CD14-positive monocyte (primary cell): ENCODE measurements at regions not wholly inside any gene's neighbourhood (a gene's known extent, or its start where the extent isn't known, plus 50 kb on each side); places are given as distances from the start of the nearest gene placed in this dataset.
A peak's percentile ranks its signal among the peaks of the same experiment; 100 is the strongest.

Experiments
- DNase-seq, 3 donors: peaks; one replicate each; pipeline ENCODE4 v3.0.0-alpha.2; 2011 to 2022
- H2AFZ ChIP-seq: 2 replicates; pipeline ENCODE4 v1.6.0; 2012; ENCODE audit warnings: mild to moderate bottlenecking, low read depth, low read length, inconsistent platforms; ENCODE audit not compliant: insufficient read depth, poor library complexity, severe bottlenecking
- H3K27ac ChIP-seq, 2 donors: 1 replicate in 1 of 2; 2 replicates in 1 of 2; pipeline ENCODE4 v1.5.1; 2012 to 2013; ENCODE audit warnings: low read length in 2 of 2, control low read depth in 1 of 2, inconsistent platforms in 1 of 2, low read depth in 1 of 2, mild to moderate bottlenecking in 1 of 2
- H3K27me3 ChIP-seq, 2 donors: one replicate each; pipeline versions ENCODE4 v1.6.0 to v1.6.1; 2011 to 2013; ENCODE audit warnings: low read length in 2 of 2; ENCODE audit not compliant: control insufficient read depth in 2 of 2, insufficient read depth in 2 of 2
- H3K36me3 ChIP-seq, 2 donors: replicated peaks in 1 of 2; 1 replicate in 1 of 2; 2 replicates in 1 of 2; pipeline versions ENCODE4 v1.5.1 to v1.6.1; 2012 to 2013; ENCODE audit warnings: low read length in 2 of 2, control low read depth in 1 of 2, inconsistent platforms in 1 of 2, mild to moderate bottlenecking in 1 of 2; ENCODE audit not compliant: insufficient read depth in 2 of 2, control insufficient read depth in 1 of 2
- H3K4me1 ChIP-seq, 2 donors: 1 replicate in 1 of 2; 2 replicates in 1 of 2; pipeline versions ENCODE4 v1.5.1 to v1.6.1; 2012 to 2013; ENCODE audit warnings: low read length in 2 of 2, control low read depth in 1 of 2, inconsistent platforms in 1 of 2, mild to moderate bottlenecking in 1 of 2, moderate library complexity in 1 of 2; ENCODE audit not compliant: insufficient read depth in 2 of 2, control insufficient read depth in 1 of 2
- H3K4me2 ChIP-seq: replicated peaks from 2 replicates; pipeline ENCODE3; 2012; ENCODE audit warnings: low read length, moderate library complexity, mild to moderate bottlenecking; ENCODE audit not compliant: poor library complexity, severe bottlenecking; ENCODE audit errors: extremely low read depth
- H3K4me3 ChIP-seq, 3 experiments: fragments of 200-600 bp in 1 of 3; sonication (generic) in 1 of 3; replicated peaks in 1 of 3; 1 replicate in 2 of 3; 2 replicates in 1 of 3; pipeline ENCODE4 v1.5.1; 2011 to 2013; ENCODE audit warnings: low read length in 3 of 3, mild to moderate bottlenecking in 3 of 3, control low read depth in 2 of 3, low read depth in 2 of 3, inconsistent platforms in 1 of 3, moderate library complexity in 1 of 3
- H3K79me2 ChIP-seq: 2 replicates; pipeline ENCODE4 v1.6.0; 2012; ENCODE audit warnings: mild to moderate bottlenecking, control low read depth, inconsistent platforms, low read length, moderate library complexity; ENCODE audit not compliant: insufficient read depth
- H3K9ac ChIP-seq: 2 replicates; pipeline ENCODE4 v1.6.0; 2017; ENCODE audit warnings: low read length, mild to moderate bottlenecking; ENCODE audit not compliant: insufficient read depth, poor library complexity, severe bottlenecking
- H3K9me3 ChIP-seq, 2 donors: replicated peaks in 1 of 2; 1 replicate in 1 of 2; 2 replicates in 1 of 2; pipeline versions ENCODE4 v1.5.1 to v1.6.1; 2012 to 2013; ENCODE audit warnings: low read length in 2 of 2, control low read depth in 1 of 2; ENCODE audit not compliant: control insufficient read depth in 1 of 2, insufficient read depth in 1 of 2
- H4K20me1 ChIP-seq: 2 replicates; pipeline ENCODE4 v1.6.0; 2012; ENCODE audit warnings: mild to moderate bottlenecking, low read length, control low read depth, moderate library complexity; ENCODE audit not compliant: insufficient read depth
- H3K27ac Mint-ChIP-seq, 7 donors: one replicate each; pipeline ENCODE4 v1.8.0; 2020; ENCODE audit warnings: mild to moderate bottlenecking in 7 of 7, mixed read lengths in 7 of 7, moderate library complexity in 6 of 7, inconsistent platforms in 2 of 7
- H3K27me3 Mint-ChIP-seq, 3 donors: one replicate each; pipeline ENCODE4 v1.8.0; 2021 to 2022; ENCODE audit warnings: low read depth in 3 of 3, mild to moderate bottlenecking in 3 of 3, mixed read lengths in 3 of 3, moderate library complexity in 3 of 3, inconsistent platforms in 1 of 3
- H3K36me3 Mint-ChIP-seq, 2 donors: one replicate each; pipeline ENCODE4 v1.8.0; 2020; ENCODE audit warnings: mixed read lengths in 2 of 2, inconsistent platforms in 1 of 2, mild to moderate bottlenecking in 1 of 2
- H3K4me1 Mint-ChIP-seq: one replicate; pipeline ENCODE4 v1.8.0; 2020; ENCODE audit warnings: mild to moderate bottlenecking, mixed read lengths
- H3K4me3 Mint-ChIP-seq, 2 donors: one replicate each; pipeline ENCODE4 v1.8.0; 2020; ENCODE audit warnings: mild to moderate bottlenecking in 2 of 2, mixed read lengths in 2 of 2, moderate library complexity in 1 of 2
- H3K9me3 Mint-ChIP-seq, 7 donors: one replicate each; pipeline ENCODE4 v1.8.0; 2020 to 2022; ENCODE audit warnings: mixed read lengths in 7 of 7, mild to moderate bottlenecking in 6 of 7, moderate library complexity in 6 of 7, inconsistent platforms in 2 of 7
- WGBS: methylation state at CpG from one replicate; pipeline ENCODE4 v1.1.5; 2013; ENCODE audit warnings: missing lambda C conversion rate; ENCODE audit not compliant: insufficient coverage; 5-methylcytosine and 5-hydroxymethylcytosine counted together
- intact Hi-C, 2 donors: fragments of 100-400 bp; cut with micrococcal nuclease; formaldehyde crosslinking; loops; one replicate each; pipeline versions ENCODE4 v1.15.0 to v1.15.1; 2023
- TF ChIP-seq, protein P1 (sequence below): fragments of 200-600 bp; IDR thresholded peaks from one replicate; pipeline ENCODE4 v1.8.0; 2022; ENCODE audit warnings: antibody characterized with exemption, mild to moderate bottlenecking

DNA sequence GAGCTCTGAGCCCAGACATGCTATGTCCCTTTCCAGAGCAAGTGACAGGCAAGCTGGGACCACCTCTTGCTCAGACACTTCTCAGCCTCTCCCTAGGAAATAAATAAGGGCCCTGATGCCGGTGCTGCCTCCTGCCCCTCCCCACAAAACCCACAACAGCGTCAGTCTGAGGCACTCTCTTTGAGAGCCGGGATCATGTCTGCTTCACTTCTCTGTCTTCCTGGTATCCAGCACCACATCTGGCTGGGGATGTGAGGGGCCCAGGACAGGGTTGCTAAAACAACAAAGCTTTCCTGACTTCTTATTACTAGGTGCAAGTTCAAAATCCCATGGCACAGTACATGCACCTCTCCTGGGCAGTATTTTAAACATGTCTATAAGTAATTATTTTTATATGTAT, 103.9 kb upstream of the GLI2 start:
- Mint-ChIP-seq H3K36me3 (no peaks in the 10 kb centered on the region), H3K9me3 (peaks cover 0 to 9% (median 0%) of the 10 kb centered on the region in 7 donors), H3K27me3 (peaks cover 2 to 11% (median 9%) of the 10 kb centered on the region in 3 donors), H3K4me1 (no peaks in the 10 kb centered on the region), H3K4me3 (no peak overlapping the region), H3K27ac (no peak overlapping the region)
- Histone ChIP-seq H2AFZ (no peak overlapping the region), H3K27ac (no peak overlapping the region), H3K27me3 (no peaks in the 10 kb centered on the region), H3K9ac (no peak overlapping the region), H3K9me3 (no peaks in the 10 kb centered on the region), H3K36me3 (no peaks in the 10 kb centered on the region), H3K79me2 (no peaks in the 10 kb centered on the region), H3K4me2 (no peak overlapping the region), H3K4me3 (no peak overlapping the region), H4K20me1 (no peaks in the 10 kb centered on the region), H3K4me1 (no peaks in the 10 kb centered on the region)
- no peak for DNase-seq
- no CpG with 5 or more reads among the region's 3 CpGs for WGBS
- TF ChIP-seq, protein P1, sequence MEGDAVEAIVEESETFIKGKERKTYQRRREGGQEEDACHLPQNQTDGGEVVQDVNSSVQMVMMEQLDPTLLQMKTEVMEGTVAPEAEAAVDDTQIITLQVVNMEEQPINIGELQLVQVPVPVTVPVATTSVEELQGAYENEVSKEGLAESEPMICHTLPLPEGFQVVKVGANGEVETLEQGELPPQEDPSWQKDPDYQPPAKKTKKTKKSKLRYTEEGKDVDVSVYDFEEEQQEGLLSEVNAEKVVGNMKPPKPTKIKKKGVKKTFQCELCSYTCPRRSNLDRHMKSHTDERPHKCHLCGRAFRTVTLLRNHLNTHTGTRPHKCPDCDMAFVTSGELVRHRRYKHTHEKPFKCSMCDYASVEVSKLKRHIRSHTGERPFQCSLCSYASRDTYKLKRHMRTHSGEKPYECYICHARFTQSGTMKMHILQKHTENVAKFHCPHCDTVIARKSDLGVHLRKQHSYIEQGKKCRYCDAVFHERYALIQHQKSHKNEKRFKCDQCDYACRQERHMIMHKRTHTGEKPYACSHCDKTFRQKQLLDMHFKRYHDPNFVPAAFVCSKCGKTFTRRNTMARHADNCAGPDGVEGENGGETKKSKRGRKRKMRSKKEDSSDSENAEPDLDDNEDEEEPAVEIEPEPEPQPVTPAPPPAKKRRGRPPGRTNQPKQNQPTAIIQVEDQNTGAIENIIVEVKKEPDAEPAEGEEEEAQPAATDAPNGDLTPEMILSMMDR, result no peak
- intact Hi-C loops, result no loop called here

DNA sequence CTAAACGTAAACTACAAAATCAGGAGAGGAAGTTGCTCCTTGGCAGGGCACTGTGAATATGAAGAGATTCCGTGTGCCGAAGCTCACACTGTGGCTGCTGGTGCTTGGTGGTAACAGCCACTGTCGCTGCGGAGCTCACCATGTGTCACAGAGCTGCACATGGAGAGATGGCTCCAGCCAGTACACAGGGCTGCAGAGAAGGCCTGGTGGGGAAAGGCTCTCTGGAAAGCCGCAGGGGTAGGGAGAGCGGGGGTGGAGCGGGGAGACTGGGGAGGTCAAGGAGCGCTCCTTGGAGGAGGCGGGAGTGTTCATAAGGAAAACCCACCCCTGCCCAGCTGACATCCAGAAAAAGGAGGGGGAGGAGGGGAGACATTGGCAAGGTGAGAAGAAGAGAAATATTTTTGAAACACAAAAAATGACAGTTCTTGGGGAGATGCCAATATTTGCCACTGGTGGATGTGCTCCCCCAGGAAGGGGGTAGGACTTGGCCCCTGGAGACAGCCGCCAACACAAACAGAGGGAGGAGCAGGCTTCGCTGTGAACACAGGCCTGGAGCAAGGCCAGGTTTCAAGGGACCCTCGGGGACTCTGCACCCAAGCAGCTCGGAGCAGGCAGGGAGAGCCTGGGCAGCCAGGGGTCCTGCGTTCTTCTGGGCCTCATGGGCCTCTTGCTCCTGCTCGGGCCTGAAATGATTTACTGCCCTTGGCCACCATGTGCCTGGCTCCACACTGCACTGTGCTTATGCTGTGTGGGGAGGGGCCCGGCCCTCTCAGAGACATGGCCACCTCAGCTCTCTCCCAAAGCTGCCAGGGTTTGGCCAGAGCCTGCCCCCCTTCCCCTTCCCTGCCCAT, 102.6 kb upstream of the GLI2 start:
- no peak overlapping the region for H3K4me3 ChIP-seq
- Mint-ChIP-seq H3K9me3 (peaks cover 0 to 6% (median 0%) of the 10 kb centered on the region in 7 donors), H3K27ac (peak overlapping the region in 1 of 7 donors; percentile 12), H3K4me3 (no peak overlapping the region), H3K36me3 (no peaks in the 10 kb centered on the region), H3K27me3 (peaks cover 0 to 11% (median 10%) of the 10 kb centered on the region in 3 donors), H3K4me1 (no peaks in the 10 kb centered on the region)
- no peaks in the 10 kb centered on the region for H3K9me3 ChIP-seq
- no peak overlapping the region for H3K27ac ChIP-seq
- H3K4me1 ChIP-seq, result no peaks in the 10 kb centered on the region
- intact Hi-C loops, result no loop called here
- no peak overlapping the region for H3K4me2 ChIP-seq
- H2AFZ ChIP-seq, result no peak overlapping the region
- no peaks in the 10 kb centered on the region for H3K27me3 ChIP-seq
- 79% methylated on average over 11 of the region's 17 CpGs for WGBS
- H4K20me1 ChIP-seq, result no peaks in the 10 kb centered on the region
- no peaks in the 10 kb centered on the region for H3K79me2 ChIP-seq
- DNase-seq, result no peak
- H3K36me3 ChIP-seq, result no peaks in the 10 kb centered on the region
- TF ChIP-seq, protein P1, result no peak
- H3K9ac ChIP-seq, result no peak overlapping the region
